ENCODE measurements at regions not wholly inside any gene's neighbourhood (a gene's known extent, or its start where the extent isn't known, plus 50 kb on each side); places are given as distances from the start of the nearest gene placed in this dataset.
A peak's percentile ranks its signal among the peaks of the same experiment; 100 is the strongest.

DNA sequence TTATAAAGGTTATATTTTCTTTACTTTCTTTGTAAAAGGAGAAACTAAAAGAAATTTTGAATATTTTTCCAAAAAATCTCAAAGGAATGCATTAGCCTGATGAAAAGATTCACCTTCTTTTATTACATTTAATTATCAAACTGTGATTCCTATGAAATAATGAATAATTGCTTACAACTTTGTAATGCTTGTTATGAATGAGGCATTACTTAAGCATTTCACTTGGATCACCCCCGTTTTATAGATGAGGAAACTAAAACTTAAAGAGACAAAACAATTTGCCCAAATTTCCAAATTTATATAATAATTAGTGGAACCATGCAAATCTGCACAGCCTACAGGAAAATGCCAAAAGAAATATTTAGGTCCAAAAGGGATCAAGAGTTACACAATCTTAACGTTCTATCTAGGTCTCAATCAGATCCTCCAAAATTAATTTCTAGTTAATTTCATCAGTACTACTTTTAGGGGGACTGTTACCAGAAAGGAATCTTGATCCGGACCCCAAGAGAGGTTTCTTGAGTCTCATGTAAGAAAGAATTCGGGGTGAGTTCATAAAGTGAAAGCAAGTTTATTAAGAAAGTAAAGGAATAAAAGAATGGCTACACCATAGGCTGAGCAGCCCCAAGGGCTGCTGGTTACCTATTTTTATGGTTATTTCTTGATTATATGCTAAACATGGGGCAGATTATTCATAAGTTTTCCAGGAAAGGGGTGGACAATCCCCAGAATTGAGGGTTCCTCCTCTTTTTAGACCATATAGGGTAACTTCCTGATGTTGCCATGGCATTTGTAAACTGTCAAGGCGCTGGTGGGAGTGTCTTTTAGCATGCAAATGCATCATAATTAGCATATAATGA is 288.0 kb downstream of the ADGB start:
- peak in 1 of 2 donors; percentile 17 for DNase-seq

GRCh38 chr6:146887447-146888077 is 288.8 kb downstream of the ADGB start:
- DNase-seq = no peak

DNA sequence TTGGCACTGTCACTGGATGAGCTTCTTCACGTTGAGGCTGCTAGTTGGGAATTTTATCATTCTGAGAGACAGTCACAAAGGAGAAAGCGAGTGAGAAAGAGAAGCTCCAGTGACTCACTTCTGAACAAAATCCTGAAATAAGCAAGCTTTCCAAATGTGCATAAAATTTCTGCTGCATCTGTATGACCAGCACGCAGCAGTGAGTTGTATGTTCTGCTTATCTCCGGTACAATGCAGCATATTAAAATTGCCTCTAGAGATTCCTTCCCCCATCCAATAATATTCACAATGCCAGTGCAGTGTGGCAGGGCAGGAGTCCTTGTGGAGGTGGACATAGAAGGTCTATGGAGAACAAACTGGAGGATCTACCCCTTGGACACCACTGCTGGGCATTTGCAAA is 290.5 kb downstream of the ADGB start:
- no peak for DNase-seq

GRCh38 chr6:146890172-146890571 is 291.4 kb downstream of the ADGB start:
- DNase-seq = no peak

DNA sequence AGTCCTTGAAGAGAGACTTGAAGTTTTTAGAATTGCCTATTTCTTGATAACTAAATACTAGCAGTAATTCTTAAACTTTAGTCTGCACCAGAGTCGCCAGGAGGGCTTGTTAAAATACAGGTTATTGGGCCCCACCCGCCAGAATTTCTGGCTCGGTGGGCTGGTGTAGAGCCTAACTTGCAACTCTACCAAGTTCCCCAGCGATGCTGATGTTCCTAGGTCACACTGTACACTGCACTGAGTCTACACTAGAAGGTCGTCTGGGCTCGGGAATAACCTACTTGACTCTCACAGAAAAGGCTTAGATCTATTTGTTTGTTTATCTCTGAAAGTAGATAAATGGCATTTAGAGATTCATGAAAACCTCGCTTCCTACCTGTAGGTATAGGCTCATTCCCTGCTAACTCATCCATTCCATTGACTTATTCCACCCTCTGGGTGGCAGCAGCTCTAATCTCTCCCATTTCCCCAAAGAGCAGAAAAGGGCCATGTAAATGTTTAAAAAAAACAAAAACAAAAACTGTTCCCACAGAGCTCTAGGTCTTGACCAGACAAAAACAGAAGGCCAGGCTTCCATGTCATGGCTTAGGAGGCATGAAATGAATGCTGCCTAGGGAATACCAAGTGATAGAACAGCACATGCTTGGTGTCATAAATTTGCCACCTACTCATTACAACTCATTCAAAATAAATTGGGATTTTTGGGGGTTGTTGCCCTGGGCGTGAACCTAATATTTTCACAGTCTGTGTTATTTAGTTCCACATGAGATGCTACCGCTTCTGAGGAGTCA is 292.1 kb downstream of the ADGB start:
- DNase-seq = no peak

DNA sequence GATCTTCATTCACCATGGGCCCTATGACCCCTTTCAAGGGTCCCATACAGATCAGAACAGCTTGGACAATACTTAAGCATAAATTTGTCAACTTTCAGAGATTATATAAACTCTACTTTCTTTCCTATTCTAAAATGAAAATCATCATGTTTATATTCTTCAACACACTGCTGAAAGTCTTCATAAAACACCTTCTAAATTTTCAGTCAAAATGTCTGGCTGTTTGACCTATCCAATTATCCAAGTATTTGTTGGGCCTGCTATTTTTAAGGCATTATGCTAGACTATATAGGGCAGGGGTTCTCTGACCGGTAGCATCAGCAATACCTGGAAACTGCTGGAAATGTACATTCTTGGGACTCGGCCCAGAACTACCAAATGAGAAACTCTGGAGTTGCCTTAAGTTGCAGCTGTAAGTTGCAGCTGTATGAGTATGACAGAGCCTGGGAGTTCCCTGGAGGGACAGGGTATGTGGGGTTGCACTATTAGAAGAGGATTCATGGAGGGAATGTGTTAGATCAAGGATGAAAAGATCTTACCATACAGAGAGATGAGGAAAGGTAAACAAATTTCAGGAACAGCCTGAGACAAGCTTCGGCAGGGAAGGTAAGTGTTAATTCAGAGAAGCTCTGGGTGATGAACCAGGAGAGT is 293.0 kb downstream of the ADGB start:
- DNase-seq = no peak

DNA sequence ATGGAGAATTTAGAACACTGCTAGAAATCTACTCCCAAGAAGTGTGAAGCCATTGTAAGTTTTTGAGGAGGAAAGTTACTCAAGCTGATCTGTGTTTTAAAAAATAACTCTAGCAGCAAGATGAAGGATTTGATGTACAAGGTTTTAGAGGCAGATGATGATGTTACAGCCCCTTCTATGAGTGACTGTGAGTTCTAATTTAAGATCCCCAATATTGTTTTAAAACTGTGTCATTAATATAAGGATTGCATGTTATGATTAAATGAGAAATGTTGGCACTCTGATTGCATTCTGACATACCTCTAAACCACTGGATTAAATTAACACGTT is 293.5 kb downstream of the ADGB start:
- DNase-seq = no peak

DNA sequence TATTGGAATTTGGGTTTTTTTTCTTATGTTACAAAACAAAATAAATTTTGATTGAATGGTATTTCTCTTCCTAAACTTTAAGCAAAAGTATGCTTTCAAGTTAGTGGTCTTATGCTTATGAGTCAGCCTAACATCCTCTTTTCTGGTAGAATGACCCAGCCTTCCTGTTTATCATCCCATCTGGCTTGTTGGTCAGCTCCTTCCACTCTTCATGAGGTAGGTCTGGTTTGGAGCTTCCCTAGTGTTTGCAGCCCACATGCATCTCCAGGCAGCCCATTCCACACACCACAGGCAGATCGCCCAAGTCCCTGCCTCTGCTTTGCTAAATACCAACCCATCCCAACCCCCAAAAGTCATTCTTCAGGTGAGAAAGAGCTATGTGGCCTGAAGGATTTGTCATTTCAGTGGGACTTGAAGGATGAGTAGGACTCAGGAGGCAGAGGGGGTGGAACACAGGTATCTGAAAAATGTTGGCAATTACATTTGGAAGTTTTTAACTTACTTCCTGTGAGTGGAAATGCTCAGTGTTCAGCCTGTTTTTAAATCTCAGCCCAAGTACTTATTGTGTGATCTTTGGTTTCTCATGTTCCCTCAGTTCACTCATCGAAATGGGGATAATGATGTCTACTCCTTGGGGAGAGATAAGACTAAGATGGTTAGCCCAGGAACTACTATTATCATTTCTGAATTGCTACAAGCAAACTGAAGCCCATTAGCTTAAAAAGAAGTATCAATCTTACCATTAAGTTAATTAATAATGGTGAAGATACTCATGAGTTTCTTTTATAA is 294.0 kb downstream of the ADGB start:
- DNase-seq = no peak

- DNase-seq = no peak
Observed at GRCh38 chr6:146893690-146894089, 294.9 kb downstream of the ADGB start.

GRCh38 chr6:146894624-146895023 is 295.9 kb downstream of the ADGB start:
- no peak for DNase-seq

DNA sequence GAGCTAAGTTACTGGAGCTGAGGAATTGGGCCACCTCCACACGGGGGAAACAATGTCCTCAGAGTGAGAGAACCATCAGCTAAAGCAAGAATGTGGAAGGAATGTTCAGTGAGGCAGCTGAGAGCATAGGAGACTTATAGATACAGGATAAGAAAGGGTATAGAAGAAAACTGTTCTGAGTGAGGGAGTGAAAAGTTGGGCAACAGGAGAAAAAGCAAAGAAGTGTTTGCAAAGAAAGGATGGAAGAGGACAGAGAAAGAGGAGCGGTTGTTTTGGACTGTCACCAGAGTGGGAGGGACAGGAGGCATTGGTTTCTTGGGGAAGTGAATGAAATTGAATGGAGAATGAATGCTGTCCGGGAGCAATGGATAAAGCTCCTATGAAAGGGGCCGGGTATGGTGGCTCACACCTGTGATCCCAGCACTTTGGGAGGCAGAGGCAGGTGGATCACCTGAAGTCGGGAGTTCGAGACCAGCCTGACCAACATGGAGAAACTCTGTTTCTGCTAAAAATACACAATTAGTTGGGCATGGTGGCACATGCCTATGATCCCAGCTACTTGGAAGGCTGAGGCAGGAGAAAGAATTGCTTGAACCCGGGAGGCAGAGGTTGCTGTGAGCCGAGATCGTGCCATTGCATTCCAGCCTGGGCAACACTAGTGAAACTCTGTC is 296.5 kb downstream of the ADGB start:
- no peak for DNase-seq

DNA sequence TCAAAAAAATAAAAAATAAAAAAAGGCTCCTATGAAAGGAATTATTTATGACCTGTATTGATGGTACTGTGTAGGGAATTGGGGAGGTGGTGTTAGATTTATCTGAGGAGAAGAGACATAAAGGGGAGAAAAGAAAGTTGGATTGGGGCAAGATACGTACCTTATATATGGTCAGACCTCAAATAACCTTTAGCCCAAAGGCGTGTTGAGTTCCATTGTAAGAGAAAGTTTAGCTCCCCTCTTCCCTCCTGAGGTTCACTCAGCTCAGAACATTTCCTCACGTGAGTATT is 296.9 kb downstream of the ADGB start:
- no peak for DNase-seq

GRCh38 chr6:146896062-146896813 is 297.5 kb downstream of the ADGB start:
- no peak for DNase-seq

- DNase-seq = no peak
Observed at GRCh38 chr6:146896960-146897701, 298.4 kb downstream of the ADGB start.

GRCh38 chr6:146898069-146898887 is 299.5 kb downstream of the ADGB start:
- no peak for DNase-seq

DNA sequence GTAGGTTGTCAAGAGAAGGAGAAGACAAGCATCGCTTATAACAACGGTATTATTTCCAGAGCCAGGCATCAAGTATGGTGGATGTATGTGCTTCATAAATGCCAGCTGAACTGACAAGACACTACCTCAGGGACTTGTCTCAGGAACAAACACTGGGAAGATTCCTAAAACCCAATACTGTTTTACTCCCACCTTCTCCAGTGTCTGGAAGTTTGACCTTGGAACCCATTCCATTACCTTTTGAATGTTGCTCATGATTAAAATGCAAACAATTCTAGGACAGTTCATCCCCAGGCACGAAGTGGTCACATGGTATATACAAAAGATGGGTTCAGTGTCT is 300.1 kb downstream of the ADGB start:
- DNase-seq = no peak

GRCh38 chr6:146901940-146902816 is 302.0 kb upstream of the STXBP5 start:
- peak in 1 of 2 donors; percentile 5 for DNase-seq

DNA sequence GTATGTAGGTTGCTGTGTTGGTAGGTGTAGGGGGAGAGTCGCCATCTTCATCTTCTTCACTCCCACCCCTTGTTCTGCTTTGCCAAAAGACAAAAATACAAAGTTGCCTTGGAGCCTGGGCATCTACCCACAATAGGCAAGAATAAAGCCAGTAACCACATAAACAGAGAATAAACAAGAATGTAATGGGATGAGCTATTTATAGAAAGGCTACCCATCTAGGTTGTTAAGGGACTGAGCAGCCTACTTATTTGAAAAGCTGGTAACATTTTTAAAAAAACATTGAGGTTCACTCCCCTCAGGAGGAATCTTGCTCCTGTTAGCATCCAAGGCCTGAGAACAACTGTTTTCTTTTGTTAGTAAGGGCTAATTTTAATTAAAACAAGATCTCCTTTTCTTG is 301.4 kb upstream of the STXBP5 start:
- DNase-seq = no peak

- DNase-seq = no peak
Observed at GRCh38 chr6:146903451-146903850, 300.8 kb upstream of the STXBP5 start.
